BLaER1 (cell line): ENCODE measurements at regions not wholly inside any gene's neighbourhood (a gene's known extent, or its start where the extent isn't known, plus 50 kb on each side); places are given as distances from the start of the nearest gene placed in this dataset.
"Not testable (repeated sequence)": the region's sequence is repeated elsewhere in the genome, so short reads cannot be mapped to it uniquely, and the experiment has no call there.

Experiments
- H3K27ac ChIP-seq: shearing (Covaris generic); formaldehyde crosslinking; 2 replicates; pipeline ENCODE4 v1.8.1; 2022
- H3K27me3 ChIP-seq: shearing (Covaris generic); formaldehyde crosslinking; 2 replicates; pipeline ENCODE4 v1.8.1; 2022
- H3K36me3 ChIP-seq: shearing (Covaris generic); formaldehyde crosslinking; 2 replicates; pipeline ENCODE4 v1.8.1; 2022
- H3K4me1 ChIP-seq: shearing (Covaris generic); formaldehyde crosslinking; 2 replicates; pipeline ENCODE4 v1.8.1; 2022
- H3K4me2 ChIP-seq: shearing (Covaris generic); formaldehyde crosslinking; 2 replicates; pipeline ENCODE4 v1.8.1; 2022
- H3K4me3 ChIP-seq: shearing (Covaris generic); formaldehyde crosslinking; 2 replicates; pipeline ENCODE4 v1.8.1; 2022
- H3K9ac ChIP-seq: shearing (Covaris generic); formaldehyde crosslinking; 2 replicates; pipeline ENCODE4 v1.8.1; 2022
- H3K9me3 ChIP-seq: shearing (Covaris generic); formaldehyde crosslinking; 2 replicates; pipeline ENCODE4 v1.8.1; 2022
- H4K20me1 ChIP-seq: shearing (Covaris generic); formaldehyde crosslinking; 2 replicates; pipeline ENCODE4 v1.8.1; 2022
- Cebpa-rat ChIP-seq: shearing (Covaris generic); IDR thresholded peaks from 2 replicates; pipeline ENCODE4 v1.8.1; 2022

DNA sequence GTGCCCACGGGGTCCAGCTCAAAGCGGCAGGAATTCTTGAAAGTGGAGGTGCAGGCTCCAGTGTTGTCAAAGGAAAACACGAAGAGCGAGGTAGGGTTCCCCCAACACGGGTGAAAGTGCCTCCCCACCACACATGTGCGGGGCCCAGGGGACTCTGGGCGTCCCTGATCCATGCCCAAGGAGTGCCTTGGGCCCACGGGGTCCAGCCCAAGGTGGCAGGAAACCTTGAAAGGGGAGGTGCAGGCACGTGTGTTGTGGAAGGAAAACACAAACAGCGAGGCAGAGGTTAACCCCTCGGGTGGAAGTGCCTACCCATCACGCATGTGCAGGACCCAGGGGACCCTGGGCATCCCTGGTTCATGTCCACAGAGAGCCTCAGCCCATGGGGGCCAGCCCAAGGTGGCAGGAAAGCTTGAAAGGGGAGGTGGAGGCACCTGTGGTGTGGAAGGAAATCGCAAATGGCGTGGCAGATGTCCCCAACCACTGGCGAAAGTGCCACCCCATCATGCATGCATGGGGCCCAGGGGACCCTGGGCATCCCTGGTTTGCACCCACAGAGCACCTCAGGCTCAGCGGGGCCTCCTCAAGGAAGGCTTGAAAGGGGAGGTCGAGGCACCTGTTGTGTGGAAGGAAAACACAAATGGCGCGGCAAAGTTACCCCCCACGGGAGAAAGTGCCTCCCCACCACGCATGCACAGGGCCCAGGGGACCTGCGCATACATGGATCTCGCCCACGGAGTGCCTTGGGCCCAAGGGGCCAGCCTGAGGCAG, 584.6 kb downstream of the ALG10 start:
- Histone ChIP-seq H4K20me1 (no peaks in the 10 kb centered on the region), H3K27ac (no peak overlapping the region), H3K9ac (no peak overlapping the region), H3K4me2 (no peak overlapping the region), H3K9me3 (peaks cover 61% of the 10 kb centered on the region), H3K4me1 (no peaks in the 10 kb centered on the region), H3K4me3 (no peak overlapping the region), H3K27me3 (no peaks in the 10 kb centered on the region), H3K36me3 (no peaks in the 10 kb centered on the region)
- TF ChIP-seq Cebpa-rat, result no peak

DNA sequence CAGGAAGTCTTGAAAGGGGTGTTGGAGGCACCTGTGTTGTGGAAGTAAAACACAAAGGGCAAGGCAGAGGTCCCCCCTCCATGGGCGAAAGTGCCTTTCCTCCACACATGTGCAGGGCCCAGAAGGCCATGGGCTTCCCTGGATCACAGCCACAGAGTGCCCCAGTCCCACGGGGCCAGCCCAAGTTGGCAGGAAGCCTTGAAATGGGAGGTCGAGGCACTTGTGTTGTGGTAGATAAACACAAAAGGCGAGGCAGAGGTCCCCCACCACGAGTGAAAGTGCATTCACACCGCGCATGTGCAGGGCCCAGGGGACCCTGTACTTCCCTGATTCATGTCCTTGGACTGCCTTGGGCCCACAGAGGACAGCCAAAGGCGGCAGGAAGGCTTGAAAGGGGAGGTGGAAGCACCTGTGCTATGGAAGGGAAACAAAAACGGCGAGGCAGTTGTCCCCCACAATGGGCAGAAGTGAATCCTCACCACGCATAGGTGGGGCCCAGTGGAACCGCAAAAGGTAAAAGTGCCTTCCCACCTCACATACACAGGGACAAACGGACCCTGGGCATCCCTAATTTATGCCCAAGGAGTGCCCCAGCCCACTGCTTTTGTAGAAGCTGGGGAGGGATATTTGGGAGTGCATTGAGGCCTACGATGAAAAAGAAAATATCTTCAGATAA, 585.4 kb downstream of the ALG10 start:
- H3K9ac ChIP-seq, result no peak overlapping the region
- no peaks in the 10 kb centered on the region for H4K20me1 ChIP-seq
- no peaks in the 10 kb centered on the region for H3K4me1 ChIP-seq
- H3K36me3 ChIP-seq, result no peaks in the 10 kb centered on the region
- no peak overlapping the region for H3K4me2 ChIP-seq
- no peak overlapping the region for H3K27ac ChIP-seq
- no peak for TF ChIP-seq Cebpa-rat
- H3K4me3 ChIP-seq, result no peak overlapping the region
- no peaks in the 10 kb centered on the region for H3K27me3 ChIP-seq
- H3K9me3 ChIP-seq, result peaks cover 54% of the 10 kb centered on the region

DNA sequence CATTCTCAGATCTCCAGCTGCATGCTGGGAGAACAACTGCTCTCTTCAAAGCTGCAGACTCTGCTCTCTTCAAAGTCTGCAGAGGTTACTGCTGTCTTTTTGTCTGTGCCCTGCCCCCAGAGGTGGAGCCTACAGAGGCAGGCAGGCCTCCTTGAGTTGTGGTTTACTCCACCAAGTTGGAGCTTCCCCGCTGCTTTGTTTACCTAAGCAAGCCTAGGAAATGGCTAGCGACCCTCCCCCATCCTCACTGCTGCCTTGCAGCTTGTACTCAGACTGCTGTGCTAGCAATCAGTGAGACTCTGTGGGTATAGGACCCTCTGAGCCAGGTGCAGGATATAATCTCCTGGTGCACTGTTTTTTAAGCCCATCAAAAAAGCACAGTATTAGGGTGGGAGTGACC, 591.7 kb downstream of the ALG10 start:
- not testable (repeated sequence) for H3K4me1 ChIP-seq, H3K4me3 ChIP-seq, H3K9ac ChIP-seq, H4K20me1 ChIP-seq, H3K36me3 ChIP-seq, H3K27ac ChIP-seq, H3K27me3 ChIP-seq, H3K4me2 ChIP-seq
- peaks cover 55% of the 10 kb centered on the region for H3K9me3 ChIP-seq

DNA sequence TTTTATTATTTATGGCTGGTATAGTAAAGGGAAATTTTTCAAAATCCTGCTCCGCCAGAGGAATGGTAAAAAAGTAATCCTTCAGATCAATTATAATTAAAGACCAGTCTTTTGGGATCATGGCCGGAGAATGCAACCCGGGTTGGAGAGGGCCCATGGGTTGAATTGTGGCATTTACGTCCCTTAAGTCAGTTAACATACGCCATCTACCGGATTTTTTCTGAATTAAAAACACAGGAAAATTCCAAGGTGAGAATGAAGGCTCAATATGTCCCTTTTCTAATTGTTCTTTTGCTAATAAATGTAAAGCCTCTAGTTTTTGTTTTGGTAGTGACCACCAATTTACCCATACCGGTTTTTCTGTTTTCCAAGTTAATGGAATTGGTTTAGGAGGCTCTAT, 602.8 kb downstream of the ALG10 start:
- TF ChIP-seq Cebpa-rat, result no peak
- H3K4me3 ChIP-seq, result no peak overlapping the region
- no peaks in the 10 kb centered on the region for H3K9me3 ChIP-seq
- H3K27me3 ChIP-seq, result no peaks in the 10 kb centered on the region
- H4K20me1 ChIP-seq, result no peaks in the 10 kb centered on the region
- H3K9ac ChIP-seq, result no peak overlapping the region
- no peak overlapping the region for H3K4me2 ChIP-seq
- no peaks in the 10 kb centered on the region for H3K36me3 ChIP-seq
- no peak overlapping the region for H3K27ac ChIP-seq
- H3K4me1 ChIP-seq, result no peaks in the 10 kb centered on the region

DNA sequence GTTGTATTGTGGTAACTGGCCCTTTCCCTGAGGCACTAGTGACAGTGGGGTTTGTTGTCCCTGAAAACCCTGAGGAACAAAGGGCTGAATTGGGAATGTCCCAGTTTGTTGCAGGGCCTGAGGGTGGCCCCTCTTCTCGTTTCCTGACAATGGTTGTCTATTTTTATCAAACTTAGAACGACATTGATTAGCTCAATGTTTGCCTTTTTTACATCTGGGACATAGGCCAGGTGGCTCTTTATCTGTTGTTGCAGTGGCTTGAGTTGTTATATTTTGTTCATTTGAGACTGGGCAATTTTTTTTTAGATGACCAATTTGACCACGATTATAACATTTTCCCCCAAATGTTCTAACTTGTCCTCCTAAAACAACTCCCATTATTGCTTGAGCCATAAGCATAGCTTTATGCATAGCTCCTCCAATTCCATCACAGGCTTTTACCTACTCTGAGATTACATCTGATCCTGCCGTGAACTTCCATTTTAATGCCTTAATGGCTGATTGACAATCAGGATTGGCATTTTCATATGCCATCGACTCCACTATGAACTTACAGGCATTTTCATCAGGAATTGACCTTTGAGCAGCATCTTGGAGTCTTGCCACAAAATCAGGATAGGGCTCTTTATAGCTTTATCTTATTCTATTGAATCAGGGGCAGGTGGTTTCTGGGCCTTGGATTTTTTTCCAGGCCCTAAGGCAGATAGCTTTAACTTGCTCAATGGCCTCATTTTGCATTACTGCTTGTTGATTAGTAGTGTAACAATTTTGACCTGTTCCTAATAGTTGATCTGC, 604.3 kb downstream of the ALG10 start:
- H3K4me1 ChIP-seq, result no peaks in the 10 kb centered on the region
- H4K20me1 ChIP-seq, result no peaks in the 10 kb centered on the region

More for the DNA sequence above, 604.3 kb downstream of the ALG10 start:
- H3K27me3 ChIP-seq, result no peaks in the 10 kb centered on the region
- no peak overlapping the region for H3K4me2 ChIP-seq
- H3K9ac ChIP-seq, result no peak overlapping the region
- peaks cover 2% of the 10 kb centered on the region for H3K9me3 ChIP-seq
- no peak overlapping the region for H3K27ac ChIP-seq
- no peak for TF ChIP-seq Cebpa-rat
- no peak overlapping the region for H3K4me3 ChIP-seq
- no peaks in the 10 kb centered on the region for H3K36me3 ChIP-seq
